Small intestine (tissue), 7 donors: ENCODE measurements at regions not wholly inside any gene's neighbourhood (a gene's known extent, or its start where the extent isn't known, plus 50 kb on each side); places are given as distances from the start of the nearest gene placed in this dataset.

Experiments
- DNase-seq, 2 donors: peaks; one replicate each; pipeline versions ENCODE4 v3.0.0 to v3.0.0-alpha.2; 2013
- FAIRE-seq: peaks from 2 replicates; lab custom pipeline; 2012; peaks lifted over from hg19 to GRCh38; lab: Jason Lieb, UNC
- H3K27ac ChIP-seq, 3 donors: one replicate each; pipeline ENCODE4 v1.5.1; 2013; ENCODE audit warnings: low read length in 2 of 3, mild to moderate bottlenecking in 2 of 3, control low read depth in 1 of 3, inconsistent platforms in 1 of 3, low read depth in 1 of 3, moderate library complexity in 1 of 3
- H3K27me3 ChIP-seq, 3 donors: one replicate each; pipeline ENCODE4 v1.6.1; 2013; ENCODE audit warnings: low read length in 3 of 3, inconsistent platforms in 1 of 3; ENCODE audit not compliant: control insufficient read depth in 3 of 3, insufficient read depth in 3 of 3
- H3K36me3 ChIP-seq, 3 donors: one replicate each; pipeline ENCODE4 v1.6.1; 2013; ENCODE audit warnings: low read length in 3 of 3, inconsistent platforms in 1 of 3, low read depth in 1 of 3, mild to moderate bottlenecking in 1 of 3, moderate library complexity in 1 of 3; ENCODE audit not compliant: control insufficient read depth in 3 of 3, insufficient read depth in 2 of 3
- H3K4me1 ChIP-seq, 3 donors: one replicate each; pipeline ENCODE4 v1.6.1; 2013; ENCODE audit warnings: low read length in 2 of 3, inconsistent platforms in 1 of 3, low read depth in 1 of 3, mild to moderate bottlenecking in 1 of 3, moderate library complexity in 1 of 3; ENCODE audit not compliant: control insufficient read depth in 3 of 3, insufficient read depth in 2 of 3
- H3K4me3 ChIP-seq, 3 donors: one replicate each; pipeline ENCODE4 v1.5.1; 2013; ENCODE audit warnings: low read length in 3 of 3, control low read depth in 1 of 3, inconsistent platforms in 1 of 3, low read depth in 1 of 3, mild to moderate bottlenecking in 1 of 3, moderate library complexity in 1 of 3
- H3K9me3 ChIP-seq, 2 donors: one replicate each; pipeline ENCODE4 v1.6.1; 2013; ENCODE audit warnings: low read depth in 1 of 2, low read length in 1 of 2; ENCODE audit not compliant: control insufficient read depth in 2 of 2, insufficient read depth in 1 of 2
- WGBS, 3 donors: extraction: QIAGEN DNeasy Blood & Tissue Kit; methylation state at CpG; one replicate each; pipeline ENCODE4 v1.1.7; 2013; 5-methylcytosine and 5-hydroxymethylcytosine counted together
- donor health status: healthy with polysubstance abuse.
- donor health status: control.
- donor health status: control.
- donor health status: Bipolar disorder and iron deficiency.
- donor health status: healthy.

DNA sequence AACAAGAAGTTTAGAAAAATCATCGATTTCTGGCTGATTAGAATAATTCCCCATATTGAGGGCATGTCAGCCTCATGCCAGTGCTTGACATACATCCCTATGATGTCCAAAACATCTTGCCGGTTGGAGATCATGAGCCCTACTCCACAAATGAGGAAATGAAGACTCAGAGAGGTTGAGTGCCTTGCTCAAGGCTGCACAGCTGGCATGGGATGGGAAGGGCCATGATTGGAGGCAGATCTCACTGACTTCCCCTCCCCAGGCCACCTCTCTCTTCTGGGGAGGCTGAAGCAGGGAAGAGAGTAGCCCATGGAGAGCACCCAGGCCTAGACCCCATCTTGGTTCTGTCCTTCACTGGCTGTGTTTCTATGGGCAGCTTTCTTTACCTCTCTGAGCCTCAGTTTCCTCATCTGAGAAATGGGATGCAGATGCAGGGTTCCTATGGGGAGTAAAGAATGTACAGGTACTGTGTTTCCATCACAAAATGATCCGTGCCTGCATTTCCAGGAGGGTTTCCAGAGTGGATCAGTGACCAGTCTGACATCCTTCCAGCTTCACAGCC, 145.7 kb downstream of the SYF2 start:
- H3K4me3 ChIP-seq: no peak overlapping the region
- H3K9me3 ChIP-seq: no peaks in the 10 kb centered on the region
- FAIRE-seq (no peak), DNase-seq (no peak)
- H3K36me3 ChIP-seq: no peaks in the 10 kb centered on the region
- 71 to 72% (median 71%) methylated on average over 3 of the region's 3 CpGs for WGBS, 3 donors
- H3K27me3 ChIP-seq: peaks cover 0 to 4% (median 0%) of the 10 kb centered on the region in 3 donors
- H3K4me1 ChIP-seq: no peaks in the 10 kb centered on the region
- no peak overlapping the region for H3K27ac ChIP-seq

GRCh38 chr1:25084407-25084806, 147.9 kb downstream of the SYF2 start:
- H3K9me3 ChIP-seq: no peaks in the 10 kb centered on the region
- H3K27me3 ChIP-seq: peaks cover 0 to 4% (median 0%) of the 10 kb centered on the region in 3 donors
- DNase-seq (no peak), FAIRE-seq (no peak)
- no peaks in the 10 kb centered on the region for H3K36me3 ChIP-seq
- 31 to 51% (median 39%) methylated on average over 1 of the region's 1 CpG for WGBS, 3 donors
- no peaks in the 10 kb centered on the region for H3K4me1 ChIP-seq
- H3K27ac ChIP-seq: no peak overlapping the region
- H3K4me3 ChIP-seq: no peak overlapping the region

DNA sequence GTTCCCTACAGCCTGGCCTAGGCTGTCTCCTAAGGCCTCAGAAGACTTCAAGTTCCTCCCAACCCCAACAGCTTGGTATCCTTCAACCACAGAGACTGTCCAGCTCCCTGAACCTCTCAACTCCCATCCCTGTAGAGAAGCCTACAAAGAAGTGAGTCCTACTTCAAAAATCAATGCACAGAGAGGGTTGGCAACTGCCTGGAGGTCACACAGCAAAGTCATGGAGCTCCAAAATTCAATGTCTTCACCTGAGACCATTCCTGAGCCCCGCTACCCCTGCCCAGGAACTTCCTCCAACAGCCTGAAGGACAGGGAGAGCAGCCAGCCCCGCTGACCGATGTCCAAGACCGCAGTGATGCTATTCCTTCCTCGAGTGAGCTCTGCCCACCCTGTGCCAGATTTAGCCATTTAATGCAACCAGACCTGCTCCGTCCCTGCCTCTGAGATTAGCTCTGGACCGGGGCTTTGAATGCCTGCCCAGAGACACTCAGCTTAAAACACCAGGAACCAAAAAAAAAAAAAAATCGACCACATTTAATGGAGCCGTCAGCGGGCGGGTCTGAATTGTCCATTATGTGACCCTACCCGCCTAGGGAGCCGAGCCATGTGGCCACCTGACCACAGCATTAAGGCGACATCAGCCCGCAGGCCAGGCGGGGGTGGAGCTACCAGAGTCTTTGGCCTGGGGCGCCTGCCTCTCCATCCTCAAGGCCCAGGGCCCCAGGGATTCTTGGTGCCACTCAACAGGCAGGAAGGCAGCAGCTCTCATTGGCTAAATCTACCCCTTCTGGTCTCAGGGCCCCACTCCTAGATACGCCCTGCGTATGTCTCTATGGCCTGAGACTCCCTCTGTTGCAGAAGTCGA, 148.6 kb downstream of the SYF2 start:
- no peak for DNase-seq
- H3K9me3 ChIP-seq: no peaks in the 10 kb centered on the region
- H3K27me3 ChIP-seq: peaks cover 0 to 4% (median 0%) of the 10 kb centered on the region in 3 donors
- no peak overlapping the region for H3K27ac ChIP-seq
- no peak for FAIRE-seq
- no peaks in the 10 kb centered on the region for H3K4me1 ChIP-seq
- H3K36me3 ChIP-seq: no peaks in the 10 kb centered on the region
- H3K4me3 ChIP-seq: no peak overlapping the region
- WGBS, 3 donors: 75 to 81% (median 78%) methylated on average over 20 of the region's 20 CpGs

DNA sequence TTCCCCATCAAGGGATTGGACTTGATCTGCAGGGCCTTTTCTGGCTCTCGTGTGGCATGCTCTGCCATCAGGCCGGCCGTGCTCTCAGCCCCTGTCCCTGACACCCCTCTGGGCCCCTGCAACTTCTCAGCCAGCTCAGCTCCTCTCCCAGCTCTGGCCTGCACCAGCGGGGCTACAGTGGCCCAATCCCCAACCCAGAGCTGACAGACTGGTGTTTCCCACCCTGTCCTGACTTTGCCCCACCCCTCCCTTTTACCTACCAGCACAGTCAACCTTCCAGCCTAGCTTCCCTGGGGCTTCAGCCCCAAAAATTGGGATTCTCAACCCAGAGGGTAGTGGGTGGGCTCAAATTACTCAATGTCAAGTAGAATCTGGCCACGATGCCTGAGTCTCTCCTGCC, 149.3 kb downstream of the SYF2 start:
- H3K4me1 ChIP-seq: no peaks in the 10 kb centered on the region
- no peak overlapping the region for H3K4me3 ChIP-seq
- FAIRE-seq (no peak), DNase-seq (no peak)
- H3K9me3 ChIP-seq: peaks cover 0 to 2% of the 10 kb centered on the region in 2 donors
- no peaks in the 10 kb centered on the region for H3K36me3 ChIP-seq
- H3K27me3 ChIP-seq: peaks cover 0 to 4% (median 0%) of the 10 kb centered on the region in 3 donors
- 80 to 89% (median 81%) methylated on average over 5 of the region's 5 CpGs for WGBS, 3 donors
- no peak overlapping the region for H3K27ac ChIP-seq

DNA sequence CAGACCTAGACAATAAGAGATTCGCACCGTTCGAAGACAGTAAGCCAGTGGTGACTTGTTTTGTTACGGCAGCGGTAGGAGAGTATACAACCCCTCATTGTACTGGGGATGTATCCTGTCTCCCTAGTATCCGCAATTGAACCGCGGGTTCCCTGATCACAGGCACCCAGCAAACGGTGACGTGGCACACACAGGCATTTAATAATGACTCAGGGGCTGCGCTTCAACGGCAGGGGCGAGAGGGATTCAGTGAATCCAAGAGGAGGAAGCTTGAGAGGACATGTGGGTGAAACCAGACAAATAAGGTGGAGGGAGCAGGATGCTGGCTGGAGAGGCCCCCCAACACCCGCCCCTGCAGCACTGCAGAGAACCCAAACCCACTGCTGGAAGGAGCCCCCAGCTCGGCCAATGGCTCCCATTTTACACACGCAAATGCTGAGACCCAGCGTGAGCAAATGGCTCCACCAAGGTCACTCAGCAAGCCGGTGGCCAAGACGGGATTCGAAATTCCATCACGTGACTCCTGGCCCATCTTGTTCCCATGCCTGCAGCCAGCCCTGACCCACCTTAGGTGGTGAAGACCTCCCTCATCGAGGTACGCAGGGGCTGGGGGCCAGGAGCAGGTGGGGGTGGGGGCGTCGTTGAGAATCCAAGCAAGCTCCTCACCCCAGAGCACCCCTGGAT, 149.9 kb downstream of the SYF2 start:
- Histone ChIP-seq H3K36me3 (no peaks in the 10 kb centered on the region), H3K4me1 (no peaks in the 10 kb centered on the region), H3K9me3 (peaks cover 0 to 6% of the 10 kb centered on the region in 2 donors), H3K27me3 (peaks cover 0 to 4% (median 0%) of the 10 kb centered on the region in 3 donors), H3K4me3 (no peak overlapping the region), H3K27ac (no peak overlapping the region)
- 85 to 89% (median 87%) methylated on average over 24 to 25 of the region's 25 CpGs for WGBS, 3 donors
- DNase-seq: no peak
- FAIRE-seq: no peak

DNA sequence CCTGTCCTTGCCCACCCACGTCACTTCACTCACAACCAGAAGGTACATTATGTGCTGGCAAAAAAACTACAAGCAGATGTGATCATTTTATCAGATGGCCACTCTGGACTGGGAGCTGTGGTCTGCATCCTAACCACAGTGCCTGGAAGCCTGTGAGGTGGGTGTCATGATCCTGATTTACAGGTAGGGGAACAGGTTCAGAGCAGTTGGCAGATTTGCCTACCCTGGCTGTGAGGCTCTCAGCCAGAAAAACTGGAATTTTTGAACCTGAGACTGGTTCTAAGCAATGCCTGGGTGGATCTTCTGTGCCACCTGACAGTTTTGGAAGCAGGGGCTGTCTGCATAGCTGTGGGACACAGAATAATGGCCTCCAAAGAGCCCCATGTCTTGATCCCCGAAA, 150.8 kb downstream of the SYF2 start:
- no peak for DNase-seq
- Histone ChIP-seq H3K27me3 (peaks cover 0 to 4% (median 0%) of the 10 kb centered on the region in 3 donors), H3K27ac (no peak overlapping the region), H3K36me3 (no peaks in the 10 kb centered on the region), H3K4me1 (no peaks in the 10 kb centered on the region), H3K4me3 (no peak overlapping the region), H3K9me3 (peaks cover 0 to 8% of the 10 kb centered on the region in 2 donors)
- WGBS, 3 donors: 79 to 97% (median 88%) methylated on average over 2 of the region's 2 CpGs
- no peak for FAIRE-seq

DNA sequence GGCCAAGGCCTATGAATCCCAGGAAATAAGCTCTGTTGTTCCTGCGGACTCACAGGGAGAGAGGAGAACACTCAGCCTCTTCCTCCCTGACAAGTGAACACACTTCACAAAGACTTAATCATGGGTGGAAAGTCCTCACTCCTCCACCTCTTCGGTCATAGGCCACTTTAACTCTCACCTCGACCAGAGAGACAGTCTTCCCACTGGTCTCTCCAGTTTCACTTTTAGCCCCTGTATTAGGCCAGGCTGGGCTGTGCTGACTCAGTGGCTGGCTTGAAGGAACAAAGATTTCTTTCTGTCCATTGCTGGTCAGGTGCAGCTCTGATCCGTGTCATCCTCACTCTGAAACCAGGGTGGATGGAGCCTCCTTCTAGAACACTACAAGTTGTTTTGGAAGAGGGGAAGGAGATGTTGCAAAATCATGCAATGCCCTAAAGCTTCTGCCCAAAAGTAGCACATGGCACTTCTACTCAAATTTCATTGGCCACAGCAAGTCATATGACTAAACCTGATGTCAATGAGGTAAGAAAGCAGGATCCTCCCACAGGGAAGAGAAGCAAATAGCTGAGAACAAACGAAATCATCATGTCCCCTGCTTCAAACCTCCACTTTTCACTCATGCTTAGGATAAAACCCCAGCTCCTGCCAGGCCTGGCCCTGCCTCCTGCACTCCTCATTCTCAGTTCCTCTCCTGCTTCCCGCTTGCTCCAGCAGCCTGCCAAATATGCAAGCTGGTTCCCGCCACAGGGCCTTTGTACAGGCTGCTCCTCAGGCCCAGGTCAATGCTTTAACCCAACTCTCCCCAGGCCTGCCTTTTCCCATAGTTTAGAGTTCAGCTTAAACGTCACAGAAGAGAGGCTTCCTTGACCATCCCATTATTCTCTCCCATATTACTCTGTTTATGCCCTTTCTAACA, 150.5 kb upstream of the RUNX3 start:
- no peaks in the 10 kb centered on the region for H3K36me3 ChIP-seq
- H3K9me3 ChIP-seq: peaks cover 0 to 8% of the 10 kb centered on the region in 2 donors
- no peak overlapping the region for H3K4me3 ChIP-seq
- 73 to 82% (median 77%) methylated on average over 8 of the region's 8 CpGs for WGBS, 3 donors
- FAIRE-seq (no peak), DNase-seq (no peak)
- H3K27me3 ChIP-seq: peaks cover 0 to 4% (median 0%) of the 10 kb centered on the region in 3 donors
- no peak overlapping the region for H3K27ac ChIP-seq
- no peaks in the 10 kb centered on the region for H3K4me1 ChIP-seq

DNA sequence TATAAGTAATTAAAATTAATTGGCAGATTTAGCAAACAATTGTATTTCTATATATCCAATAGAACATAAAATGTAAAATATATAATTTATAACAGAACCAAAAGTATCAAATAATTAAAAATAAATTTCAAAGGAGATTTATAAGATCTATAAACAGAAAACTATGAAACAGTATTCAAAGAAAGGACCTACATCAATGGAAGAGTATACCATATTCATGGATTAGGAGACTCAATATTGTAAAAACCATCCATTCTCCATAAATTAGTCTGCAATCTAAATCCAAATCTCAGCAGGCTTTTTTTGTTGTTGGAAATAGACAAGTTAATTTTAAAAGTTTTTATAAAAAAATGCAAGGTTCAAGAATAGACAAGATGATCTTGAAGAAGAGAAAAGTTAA, 149.0 kb upstream of the RUNX3 start:
- Histone ChIP-seq H3K27ac (no peak overlapping the region), H3K4me1 (no peaks in the 10 kb centered on the region), H3K9me3 (peaks cover 0 to 8% of the 10 kb centered on the region in 2 donors), H3K27me3 (no peaks in the 10 kb centered on the region), H3K4me3 (no peak overlapping the region), H3K36me3 (no peaks in the 10 kb centered on the region)
- FAIRE-seq: no peak
- DNase-seq: no peak
